H1 (cell line): ENCODE measurements at regions not wholly inside any gene's neighbourhood (a gene's known extent, or its start where the extent isn't known, plus 50 kb on each side); places are given as distances from the start of the nearest gene placed in this dataset.

ENCODE experiments used
- CTCF ChIA-PET: fragments of 300-600 bp; sonication (Branson Sonifier 250); formaldehyde crosslinking; loops from one replicate; lab custom pipeline; 2021; ENCODE audit not compliant: partially characterized antibody; lab: Charles Lee
- POLR2A ChIA-PET: fragments of 300-600 bp; sonication (Branson Sonifier 250); formaldehyde crosslinking; loops from one replicate; lab custom pipeline; 2021; ENCODE audit warnings: inconsistent platforms; ENCODE audit not compliant: partially characterized antibody; lab: Charles Lee
- DNase-seq, 2 experiments: peaks; one replicate each; pipeline versions ENCODE4 v3.0.0 to v3.0.0-alpha.2; 2010 to 2022; ENCODE audit warnings: low spot score in 2 of 2, low read depth in 1 of 2, mixed read lengths in 1 of 2
- FAIRE-seq: peaks from 2 replicates; lab custom pipeline; 2011; peaks lifted over from hg19 to GRCh38; lab: Jason Lieb, UNC
- H2AFZ ChIP-seq: 2 replicates; pipeline ENCODE4 v1.8.1; 2012; ENCODE audit warnings: low read length, inconsistent platforms
- H2AK5ac ChIP-seq: 2 replicates; pipeline ENCODE4 v1.6.1; 2013; ENCODE audit warnings: low read depth, low read length
- H2BK120ac ChIP-seq: replicated peaks from 2 replicates; pipeline ENCODE3; 2013; ENCODE audit warnings: low read depth, low read length, inconsistent platforms
- H2BK12ac ChIP-seq: 2 replicates; pipeline ENCODE4 v1.6.1; 2013; ENCODE audit warnings: low read depth, low read length
- H2BK15ac ChIP-seq: 2 replicates; pipeline ENCODE4 v1.6.1; 2013; ENCODE audit warnings: low read length
- H2BK20ac ChIP-seq: 2 replicates; pipeline ENCODE4 v1.6.1; 2013; ENCODE audit warnings: low read length
- H2BK5ac ChIP-seq: 2 replicates; pipeline ENCODE4 v1.6.1; 2013; ENCODE audit warnings: low read depth, low read length
- H3K14ac ChIP-seq: 2 replicates; pipeline ENCODE4 v1.6.1; 2013; ENCODE audit warnings: inconsistent platforms; ENCODE audit not compliant: insufficient read length
- H3K18ac ChIP-seq: 2 replicates; pipeline ENCODE4 v1.6.1; 2013; ENCODE audit warnings: low read length; ENCODE audit errors: extremely low read depth
- H3K23ac ChIP-seq: 2 replicates; pipeline ENCODE4 v1.6.1; 2013; ENCODE audit warnings: inconsistent platforms; ENCODE audit not compliant: insufficient read length
- H3K23me2 ChIP-seq: 2 replicates; pipeline ENCODE4 v1.6.1; 2013; ENCODE audit warnings: low read depth, low read length
- H3K27ac ChIP-seq: 2 replicates; pipeline ENCODE4 v1.6.1; 2011; ENCODE audit warnings: low read depth, low read length, inconsistent platforms
- H3K27me3 ChIP-seq, 4 experiments: replicated peaks in 1 of 4; 1 replicate in 1 of 4; 2 replicates in 3 of 4; pipeline versions ENCODE4 v1.6.1 to v1.8.1; 2011 to 2013; ENCODE audit warnings: low read length in 3 of 4, mild to moderate bottlenecking in 3 of 4, inconsistent platforms in 2 of 4, mixed read lengths in 2 of 4, moderate library complexity in 1 of 4; ENCODE audit not compliant: control insufficient read depth in 3 of 4, insufficient read depth in 3 of 4; ENCODE audit errors: extremely low read depth in 1 of 4
- H3K36me3 ChIP-seq, 4 experiments: 2 replicates each; pipeline versions ENCODE4 v1.6.1 to v1.8.1; 2011 to 2013; ENCODE audit warnings: mild to moderate bottlenecking in 4 of 4, low read length in 3 of 4, moderate library complexity in 2 of 4, control low read depth in 1 of 4, inconsistent platforms in 1 of 4; ENCODE audit not compliant: insufficient read depth in 4 of 4, control insufficient read depth in 2 of 4
- H3K4ac ChIP-seq: replicated peaks from 2 replicates; pipeline ENCODE3; 2013; ENCODE audit warnings: low read length, low read depth, mixed read lengths, inconsistent platforms; ENCODE audit not compliant: insufficient read length
- H3K4me1 ChIP-seq, 4 experiments: replicated peaks in 1 of 4; 1 replicate in 1 of 4; 2 replicates in 3 of 4; pipeline versions ENCODE4 v1.6.1 to v1.8.1; 2011 to 2013; ENCODE audit warnings: low read length in 3 of 4, inconsistent platforms in 2 of 4, mixed read lengths in 1 of 4; ENCODE audit not compliant: insufficient read depth in 4 of 4, control insufficient read depth in 3 of 4
- H3K4me2 ChIP-seq, 2 experiments: 2 replicates each; pipeline versions ENCODE4 v1.6.1 to v1.8.1; 2011 to 2013; ENCODE audit warnings: low read depth in 2 of 2, low read length in 2 of 2, control low read depth in 1 of 2, inconsistent platforms in 1 of 2, mild to moderate bottlenecking in 1 of 2; ENCODE audit not compliant: insufficient read depth in 1 of 2
- H3K4me3 ChIP-seq, 4 experiments: fragments of 200-600, 300-600 bp in 1 of 4; sonication (generic), shearing (Covaris generic), sonication (Bioruptor Twin) in 1 of 4; 2 replicates each; pipeline versions ENCODE4 v1.5.1 to v1.8.1; 2011 to 2016; ENCODE audit warnings: low read length in 4 of 4, low read depth in 3 of 4, control low read depth in 2 of 4, inconsistent platforms in 2 of 4, mild to moderate bottlenecking in 2 of 4, mixed read lengths in 1 of 4, moderate library complexity in 1 of 4; ENCODE audit not compliant: insufficient read depth in 2 of 4; ENCODE audit errors: extremely low read depth in 1 of 4
- H3K56ac ChIP-seq: replicated peaks from 2 replicates; pipeline ENCODE3; 2013; ENCODE audit warnings: low read depth, mild to moderate bottlenecking, mixed read lengths, low read length, inconsistent platforms; ENCODE audit not compliant: insufficient read length
- H3K79me1 ChIP-seq: 2 replicates; pipeline ENCODE4 v1.6.1; 2013; ENCODE audit warnings: low read depth, low read length, control low read depth
- H3K79me2 ChIP-seq, 2 experiments: 2 replicates each; pipeline versions ENCODE4 v1.6.1 to v1.8.1; 2012 to 2013; ENCODE audit warnings: low read length in 2 of 2, mild to moderate bottlenecking in 2 of 2, inconsistent platforms in 1 of 2; ENCODE audit not compliant: insufficient read depth in 2 of 2, control insufficient read depth in 1 of 2
- H3K9ac ChIP-seq, 4 experiments: replicated peaks in 1 of 4; 1 replicate in 1 of 4; 2 replicates in 3 of 4; pipeline versions ENCODE4 v1.6.1 to v1.8.1; 2011 to 2013; ENCODE audit warnings: low read depth in 3 of 4, low read length in 3 of 4, control low read depth in 2 of 4, mild to moderate bottlenecking in 2 of 4, moderate library complexity in 2 of 4, inconsistent platforms in 1 of 4; ENCODE audit errors: extremely low read depth in 1 of 4
- H3K9me3 ChIP-seq, 2 experiments: 2 replicates each; pipeline versions ENCODE4 v1.6.1 to v1.8.1; 2012 to 2013; ENCODE audit warnings: mild to moderate bottlenecking in 2 of 2, moderate library complexity in 2 of 2, control low read depth in 1 of 2, inconsistent platforms in 1 of 2, low read depth in 1 of 2, low read length in 1 of 2, mixed read lengths in 1 of 2; ENCODE audit not compliant: insufficient read depth in 2 of 2
- H4K20me1 ChIP-seq, 2 experiments: replicated peaks in 1 of 2; 2 replicates each; pipeline versions ENCODE3 to v1.8.1; 2011 to 2013; ENCODE audit warnings: inconsistent platforms in 2 of 2, low read length in 2 of 2, mild to moderate bottlenecking in 1 of 2; ENCODE audit not compliant: insufficient read depth in 2 of 2, control insufficient read depth in 1 of 2
- H4K5ac ChIP-seq: 2 replicates; pipeline ENCODE4 v1.6.1; 2013; ENCODE audit warnings: low read length, low read depth, mixed read lengths, inconsistent platforms; ENCODE audit not compliant: insufficient read length
- H4K8ac ChIP-seq: 2 replicates; pipeline ENCODE4 v1.8.0; 2013; ENCODE audit warnings: mild to moderate bottlenecking, moderate library complexity, low read length, inconsistent platforms; ENCODE audit not compliant: insufficient read depth; ENCODE audit errors: extremely low read depth
- H4K91ac ChIP-seq: replicated peaks from 2 replicates; pipeline ENCODE3; 2013; ENCODE audit warnings: low read length, mixed read lengths, inconsistent platforms; ENCODE audit not compliant: insufficient read length
- ASH2L ChIP-seq: fragments of 200-600, 300-600 bp; sonication (generic); IDR thresholded peaks from one replicate; pipeline ENCODE4 v1.7.1; 2017; ENCODE audit warnings: low read length
- BRCA1 ChIP-seq: IDR thresholded peaks from 2 replicates; pipeline ENCODE4 v1.6.1; 2012; ENCODE audit warnings: low read depth, low read length, improper control_type of control experiment
- E2F6 ChIP-seq: IDR thresholded peaks from 2 replicates; pipeline ENCODE4 v1.6.1; 2012; ENCODE audit warnings: inconsistent platforms
- HDAC2 ChIP-seq, 2 experiments: fragments of 300-600 bp in 1 of 2; sonication (generic) in 1 of 2; IDR thresholded peaks; 2 replicates each; pipeline ENCODE4 v1.6.1; 2011 to 2012; ENCODE audit warnings: low read depth in 2 of 2, low read length in 2 of 2, mild to moderate bottlenecking in 2 of 2, moderate library complexity in 2 of 2, borderline replicate concordance in 1 of 2, inconsistent platforms in 1 of 2
- JUN ChIP-seq: IDR thresholded peaks from 2 replicates; pipeline ENCODE4 v1.6.1; 2011; ENCODE audit warnings: low read depth, mild to moderate bottlenecking, improper control_type of control experiment, low read length
- KDM1A ChIP-seq: fragments of 200-600, 300-600 bp; sonication (generic); IDR thresholded peaks from 2 replicates; pipeline ENCODE4 v1.7.1; 2016; ENCODE audit warnings: mild to moderate bottlenecking, low read length, borderline replicate concordance
- PHF8 ChIP-seq: fragments of 200-600 bp; sonication (generic); conservative IDR thresholded peaks from 2 replicates; pipeline ENCODE4 v1.7.1; 2012; ENCODE audit warnings: low read depth, mild to moderate bottlenecking, inconsistent platforms, low read length, moderate library complexity
- RAD21 ChIP-seq, 2 experiments: IDR thresholded peaks in 1 of 2; conservative IDR thresholded peaks in 1 of 2; 2 replicates each; pipeline ENCODE4 v1.6.1; 2011; ENCODE audit warnings: low read depth in 2 of 2, low read length in 2 of 2, improper control_type of control experiment in 1 of 2, inconsistent platforms in 1 of 2, mild to moderate bottlenecking in 1 of 2, moderate library complexity in 1 of 2
- RBBP5 ChIP-seq: IDR thresholded peaks from 2 replicates; pipeline ENCODE4 v1.7.1; 2012; ENCODE audit warnings: low read depth, mild to moderate bottlenecking, inconsistent platforms, low read length, moderate library complexity, borderline replicate concordance
- RFX5 ChIP-seq: IDR thresholded peaks from 2 replicates; pipeline ENCODE4 v1.6.1; 2011; ENCODE audit warnings: low read depth, low read length, improper control_type of control experiment, borderline replicate concordance
- RXRA ChIP-seq: IDR thresholded peaks from 2 replicates; pipeline ENCODE4 v1.6.1; 2011; ENCODE audit warnings: low read depth, mild to moderate bottlenecking, low read length, moderate library complexity; ENCODE audit not compliant: insufficient read depth
- SIN3A ChIP-seq, 2 experiments: IDR thresholded peaks in 1 of 2; conservative IDR thresholded peaks in 1 of 2; 2 replicates each; pipeline ENCODE4 v1.6.1; 2011 to 2012; ENCODE audit warnings: low read length in 2 of 2, improper control_type of control experiment in 1 of 2, low read depth in 1 of 2, mild to moderate bottlenecking in 1 of 2
- ZNF274 ChIP-seq: IDR thresholded peaks from 2 replicates; pipeline ENCODE4 v1.7.0; 2012; ENCODE audit warnings: low read length, borderline replicate concordance; ENCODE audit errors: extremely low read depth
- WGBS, 2 experiments: shearing (Covaris generic) in 1 of 2; methylation state at CpG; one replicate each; pipeline versions ENCODE4 v1.1.6 to v1.1.7; 2013 to 2015; ENCODE audit warnings: low lambda C conversion rate in 2 of 2, mixed read lengths in 2 of 2, inconsistent platforms in 1 of 2, low coverage in 1 of 2, missing lambda C conversion rate in 1 of 2; ENCODE audit not compliant: insufficient replicate concordance in 2 of 2, insufficient coverage in 1 of 2, insufficient read length in 1 of 2; ENCODE audit errors: extremely low coverage in 1 of 2, missing lambda C conversion rate in 1 of 2; 5-methylcytosine and 5-hydroxymethylcytosine counted together

GRCh38 chr18:22024924-22025323, 144.5 kb upstream of the GATA6 start:
- no peak overlapping the region for H3K18ac ChIP-seq
- H4K20me1 ChIP-seq = no peaks in the 10 kb centered on the region
- H2BK20ac ChIP-seq = no peak overlapping the region
- no peak overlapping the region for H3K9ac ChIP-seq
- H3K27me3 ChIP-seq = no peaks in the 10 kb centered on the region
- no peak overlapping the region for H4K91ac ChIP-seq
- H3K23ac ChIP-seq = no peak overlapping the region
- ChIA-PET POLR2A (no interaction called here), CTCF (interaction anchor here (0.7 to 7.5 kb wide), 3 partner anchors 27 to 92 kb away, joined by 3 to 29 read pairs (median 3); no protein-coding TSS in a partner anchor)
- FAIRE-seq (no peak), DNase-seq (no peak)
- H3K79me2 ChIP-seq = no peaks in the 10 kb centered on the region
- H4K8ac ChIP-seq = no peak overlapping the region
- H3K4me1 ChIP-seq = no peaks in the 10 kb centered on the region
- H2BK120ac ChIP-seq = no peak overlapping the region
- H3K4me3 ChIP-seq = no peak overlapping the region
- H2BK12ac ChIP-seq = no peak overlapping the region
- no peaks in the 10 kb centered on the region for H3K23me2 ChIP-seq
- no peaks in the 10 kb centered on the region for H3K36me3 ChIP-seq
- no peak overlapping the region for H3K27ac ChIP-seq
- no peak overlapping the region for H4K5ac ChIP-seq
- no peak overlapping the region for H3K4ac ChIP-seq
- no peak overlapping the region for H3K56ac ChIP-seq
- H2AFZ ChIP-seq = no peak overlapping the region
- H3K9me3 ChIP-seq = no peaks in the 10 kb centered on the region
- no peak overlapping the region for H2BK15ac ChIP-seq
- H3K79me1 ChIP-seq = no peaks in the 10 kb centered on the region
- no peak overlapping the region for H2BK5ac ChIP-seq
- no peak overlapping the region for H2AK5ac ChIP-seq
- H3K4me2 ChIP-seq = no peak overlapping the region
- WGBS, 2 experiments = 94% methylated on average over 3 of the region's 3 CpGs; no CpG with 5 or more reads in 1 of the 2 experiments
- H3K14ac ChIP-seq = no peak overlapping the region
- TF ChIP-seq SIN3A (conservative IDR thresholded peaks at IDR 0.05 in 1 of 2, IDR thresholded peaks at IDR 0.05 in 1 of 2; ENCODE audit: low read depth in 1 of 2, low read length in 2 of 2) (no peak), RAD21 (IDR thresholded peaks at IDR 0.05 in 1 of 2, conservative IDR thresholded peaks at IDR 0.05 in 1 of 2; ENCODE audit: low read depth in 2 of 2, low read length in 2 of 2) (no peak), ZNF274 (no peak), HDAC2 (IDR thresholded peaks at IDR 0.05; ENCODE audit: borderline replicate concordance in 1 of 2, low read depth in 2 of 2, low read length in 2 of 2) (no peak), RXRA (no peak), E2F6 (no peak), RFX5 (no peak), BRCA1 (no peak), JUN (no peak), ASH2L (no peak), KDM1A (no peak), RBBP5 (no peak), PHF8 (no peak)
